K562 (cell line): ENCODE measurements at regions not wholly inside any gene's neighbourhood (a gene's known extent, or its start where the extent isn't known, plus 50 kb on each side); places are given as distances from the start of the nearest gene placed in this dataset.

Experiments
- BHLHE40 ChIP-seq: IDR thresholded peaks from 2 replicates; pipeline ENCODE4 v1.6.1; 2011; ENCODE audit warnings: low read length, improper control_type of control experiment
- CHD7 ChIP-seq: fragments of 200-600 bp; sonication (generic); IDR thresholded peaks from one replicate; pipeline ENCODE4 v1.6.1; 2012; ENCODE audit warnings: mild to moderate bottlenecking, low read depth, low read length, inconsistent platforms
- CTCFL ChIP-seq: IDR thresholded peaks from 2 replicates; pipeline ENCODE4 v1.6.1; 2011; ENCODE audit warnings: borderline replicate concordance, low read depth, mild to moderate bottlenecking, moderate library complexity, low read length; ENCODE audit not compliant: insufficient read depth, poor library complexity, severe bottlenecking
- IRF2 ChIP-seq: sonication (generic); formaldehyde crosslinking; IDR thresholded peaks from 2 replicates; pipeline ENCODE4 v1.8.1; 2022; ENCODE audit warnings: mild to moderate bottlenecking, missing genetic modification reagents
- KLF10 ChIP-seq: fragments of 250-450 bp; sonication (Bioruptor Pico); IDR thresholded peaks from 2 replicates; pipeline ENCODE4 v1.6.1; 2021; ENCODE audit warnings: matching md5 sums
- MAFG ChIP-seq: fragments of 450-650 bp; conservative IDR thresholded peaks from 2 replicates; pipeline ENCODE4 v1.6.1; 2016; ENCODE audit warnings: missing genetic modification characterization, missing compliant biosample characterization
- MCM2 ChIP-seq: fragments of 450-650 bp; IDR thresholded peaks from 2 replicates; pipeline ENCODE4 v1.6.1; 2017; ENCODE audit warnings: low read depth, mild to moderate bottlenecking
- NCOA4 ChIP-seq: fragments of 450-650 bp; IDR thresholded peaks from 2 replicates; pipeline ENCODE4 v1.6.1; 2018; ENCODE audit warnings: mild to moderate bottlenecking; ENCODE audit not compliant: partially characterized antibody
- SMARCA4 ChIP-seq: fragments of 450-650 bp; IDR thresholded peaks from 2 replicates; pipeline ENCODE4 v1.6.1; 2016
- TRIM24 ChIP-seq, 2 experiments: fragments of 450-650 bp; IDR thresholded peaks; 2 replicates each; pipeline ENCODE4 v1.6.1; 2016
- UBTF ChIP-seq, 2 experiments: IDR thresholded peaks; 2 replicates each; pipeline ENCODE4 v1.6.1; 2012; ENCODE audit warnings: improper control_type of control experiment in 2 of 2, low read depth in 2 of 2, low read length in 2 of 2, borderline replicate concordance in 1 of 2
- ZC3H8 ChIP-seq: fragments of 450-650 bp; IDR thresholded peaks from 2 replicates; pipeline ENCODE4 v1.6.1; 2017

- TF ChIP-seq CTCFL (no peak), BHLHE40 (no peak), SMARCA4 (no peak), KLF10 (CRISPR knock-in tag) (peak; percentile 87; the same call in 1 of the 2 replicates), MAFG (tag) (peak; percentile 46), MCM2 (no peak), TRIM24 (IDR thresholded peaks at IDR 0.05) (no peak), IRF2 (CRISPR knock-in tag) (no peak), CHD7 (no peak), UBTF (IDR thresholded peaks at IDR 0.05; ENCODE audit: borderline replicate concordance in 1 of 2, low read depth in 2 of 2, low read length in 2 of 2) (no peak), ZC3H8 (no peak), NCOA4 (no peak)
Measured at GRCh38 chr20:48139262-48140041, 354.2 kb upstream of the SULF2 start (continued).
